Thoracic aorta (tissue), 2 donors: ENCODE measurements at regions not wholly inside any gene's neighbourhood (a gene's known extent, or its start where the extent isn't known, plus 50 kb on each side); places are given as distances from the start of the nearest gene placed in this dataset.
"Not testable (repeated sequence)": the region's sequence is repeated elsewhere in the genome, so short reads cannot be mapped to it uniquely, and the experiment has no call there.

Experiments
- ATAC-seq: fragments of 150-250 bp; one replicate; pipeline ENCODE4 v1.8.0; 2017; ENCODE audit warnings: low read depth; ENCODE audit not compliant: insufficient number of reproducible peaks, low FRiP score
- DNase-seq: peaks from one replicate; pipeline ENCODE4 v3.0.0-alpha.2; 2020; ENCODE audit warnings: low spot score
- H3K27ac ChIP-seq, 2 donors: fragments of 200-600 bp; sonication (generic); 1 replicate in 1 of 2; 2 replicates in 1 of 2; pipeline ENCODE4 v1.5.1; 2016; ENCODE audit warnings: mild to moderate bottlenecking in 2 of 2, moderate library complexity in 2 of 2
- H3K27me3 ChIP-seq: fragments of 200-600 bp; sonication (generic); replicated peaks from 2 replicates; pipeline ENCODE4 v1.6.0; 2016; ENCODE audit warnings: mild to moderate bottlenecking; ENCODE audit not compliant: insufficient read depth
- H3K36me3 ChIP-seq: fragments of 200-600 bp; sonication (generic); one replicate; pipeline ENCODE4 v1.5.1; 2016
- H3K4me1 ChIP-seq, 2 donors: fragments of 200-600 bp; sonication (generic); 1 replicate in 1 of 2; 2 replicates in 1 of 2; pipeline versions ENCODE4 v1.5.1 to v1.6.0; 2016; ENCODE audit warnings: low read depth in 2 of 2, mild to moderate bottlenecking in 1 of 2; ENCODE audit not compliant: control insufficient read depth in 1 of 2
- H3K4me3 ChIP-seq: fragments of 200-600 bp; sonication (generic); 2 replicates; pipeline ENCODE4 v1.5.1; 2016; ENCODE audit warnings: mild to moderate bottlenecking
- H3K9me3 ChIP-seq: fragments of 200-600 bp; sonication (generic); 2 replicates; pipeline ENCODE4 v1.5.1; 2016
- CTCF ChIP-seq: fragments of 200-600 bp; sonication (generic); IDR thresholded peaks from one replicate; pipeline ENCODE4 v1.5.1; 2019; ENCODE audit warnings: antibody characterized with exemption

DNA sequence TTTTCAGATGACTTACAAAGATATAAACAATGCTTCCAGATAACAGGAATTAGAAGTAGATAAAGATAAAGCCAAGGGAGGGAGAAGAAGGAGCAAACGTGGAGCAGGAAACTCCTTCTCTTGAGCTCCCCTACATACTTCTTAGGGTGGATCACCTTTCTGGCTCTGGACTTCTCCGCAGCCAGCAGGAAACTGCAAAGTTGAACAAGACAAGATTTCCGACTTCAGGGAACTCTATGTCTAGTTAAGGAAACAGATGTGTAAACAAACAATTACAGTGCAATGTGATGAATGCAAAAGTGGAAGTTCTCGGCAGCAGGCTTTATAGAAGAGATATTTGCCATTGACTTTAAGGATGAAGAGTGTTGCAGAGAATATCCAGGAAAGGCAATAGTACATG lies 134.0 kb upstream of the MARCKS start:
- no peak overlapping the region for H3K27ac ChIP-seq
- no peak for TF ChIP-seq CTCF
- peaks cover 0 to 7% of the 10 kb centered on the region in 2 donors for H3K4me1 ChIP-seq
- H3K27me3 ChIP-seq: no peaks in the 10 kb centered on the region
- H3K4me3 ChIP-seq: peak overlapping the region; percentile 47
- ATAC-seq (no peak), DNase-seq (no peak)
- H3K36me3 ChIP-seq: no peaks in the 10 kb centered on the region
- no peaks in the 10 kb centered on the region for H3K9me3 ChIP-seq

DNA sequence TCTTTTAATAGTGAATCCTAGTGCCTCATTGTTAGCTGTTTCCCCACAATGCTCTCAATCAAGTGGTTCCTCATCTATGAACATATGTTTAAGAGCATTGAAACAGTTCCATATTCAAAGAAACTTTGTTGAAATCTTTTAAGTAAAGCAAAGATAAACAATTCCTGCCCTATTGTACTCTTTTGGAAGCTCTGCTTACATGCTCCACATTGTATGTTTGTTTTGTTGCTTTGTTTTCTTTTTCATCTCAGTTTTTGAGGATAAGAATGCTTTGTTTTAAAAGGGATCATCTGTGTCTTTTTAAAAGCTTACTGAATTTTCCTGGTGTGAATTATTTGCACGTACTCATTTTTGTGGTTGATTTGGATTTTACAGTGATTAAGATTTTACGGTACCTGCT lies 132.2 kb upstream of the MARCKS start:
- not testable (repeated sequence) for H3K4me1 ChIP-seq, H3K36me3 ChIP-seq, H3K27me3 ChIP-seq, ATAC-seq, H3K9me3 ChIP-seq, DNase-seq, H3K4me3 ChIP-seq, H3K27ac ChIP-seq

DNA sequence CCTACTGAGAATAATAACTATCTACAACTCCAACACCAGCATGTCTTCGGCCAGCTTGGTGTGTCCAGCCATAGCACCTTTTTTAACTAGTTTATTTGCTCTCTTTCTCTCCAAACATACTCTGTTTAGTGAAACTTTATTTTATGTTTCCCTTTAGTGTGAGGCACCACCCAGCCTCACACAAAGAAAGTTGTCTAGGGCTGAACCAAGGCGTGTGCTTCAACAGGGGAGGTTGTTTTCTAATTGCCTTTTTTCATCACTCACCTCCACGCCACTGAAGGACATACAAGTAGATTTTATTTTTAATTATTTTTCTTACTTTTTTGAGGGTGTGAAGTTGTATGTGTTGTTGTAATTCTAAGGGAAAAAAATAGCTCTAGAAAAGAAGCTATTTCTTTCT lies 125.6 kb upstream of the MARCKS start:
- ATAC-seq: no peak
- TF ChIP-seq CTCF: no peak
- Histone ChIP-seq H3K4me1 (peaks cover 0 to 6% of the 10 kb centered on the region in 2 donors), H3K27me3 (no peaks in the 10 kb centered on the region), H3K27ac (no peak overlapping the region), H3K4me3 (no peak overlapping the region), H3K9me3 (no peaks in the 10 kb centered on the region), H3K36me3 (no peaks in the 10 kb centered on the region)
- DNase-seq: no peak

DNA sequence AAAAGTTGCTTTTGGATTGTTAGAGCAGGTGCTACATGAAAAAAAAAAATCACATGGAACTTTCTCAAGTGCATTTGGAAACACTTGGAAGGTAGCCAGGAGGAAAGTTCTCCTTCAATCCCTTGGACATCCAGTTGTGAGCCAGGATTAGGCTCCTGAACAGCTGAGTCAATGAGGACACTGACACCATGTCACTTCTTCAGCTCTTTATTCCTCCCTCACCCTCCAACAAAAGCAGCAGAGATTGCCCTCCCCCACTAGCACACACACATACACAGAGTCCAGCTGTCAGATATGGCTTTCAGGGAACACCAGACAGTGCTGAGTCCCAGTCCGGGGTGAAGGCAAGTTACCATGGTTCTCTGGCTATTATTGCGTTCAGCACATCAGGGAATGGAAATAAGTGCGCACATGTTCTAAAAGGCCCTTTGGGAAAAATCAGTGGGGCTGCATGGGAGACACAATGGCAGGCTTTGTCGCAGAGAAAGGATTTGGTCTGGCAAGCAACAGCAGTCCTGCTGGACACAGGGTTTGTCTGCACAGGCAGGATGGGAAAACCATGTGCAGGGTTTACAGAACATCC lies 124.7 kb upstream of the MARCKS start:
- no peak overlapping the region for H3K4me3 ChIP-seq
- no peak for ATAC-seq

GRCh38 chr6:113733381-113733780 lies 123.8 kb upstream of the MARCKS start:
- DNase-seq (no peak), ATAC-seq (no peak)
- H3K27me3 ChIP-seq: no peaks in the 10 kb centered on the region
- TF ChIP-seq CTCF: no peak
- no peak overlapping the region for H3K4me3 ChIP-seq
- no peaks in the 10 kb centered on the region for H3K9me3 ChIP-seq
- no peak overlapping the region for H3K27ac ChIP-seq
- H3K4me1 ChIP-seq: peaks cover 0 to 6% of the 10 kb centered on the region in 2 donors
- no peaks in the 10 kb centered on the region for H3K36me3 ChIP-seq

More for the DNA sequence above, 124.7 kb upstream of the MARCKS start:
- Histone ChIP-seq H3K36me3 (no peaks in the 10 kb centered on the region), H3K27ac (no peak overlapping the region), H3K4me1 (peaks cover 0 to 6% of the 10 kb centered on the region in 2 donors), H3K27me3 (no peaks in the 10 kb centered on the region), H3K9me3 (no peaks in the 10 kb centered on the region)
- no peak for TF ChIP-seq CTCF
- DNase-seq: no peak

- TF ChIP-seq CTCF: no peak
- Histone ChIP-seq H3K4me1 (peaks cover 0 to 6% of the 10 kb centered on the region in 2 donors), H3K27ac (no peak overlapping the region), H3K4me3 (no peak overlapping the region), H3K9me3 (no peaks in the 10 kb centered on the region), H3K27me3 (no peaks in the 10 kb centered on the region), H3K36me3 (no peaks in the 10 kb centered on the region)
- DNase-seq (no peak), ATAC-seq (no peak)
Observed at GRCh38 chr6:113734982-113735381, 122.2 kb upstream of the MARCKS start.
